IPS-NIHi11 (cell line): ENCODE measurements at regions not wholly inside any gene's neighbourhood (a gene's known extent, or its start where the extent isn't known, plus 50 kb on each side); places are given as distances from the start of the nearest gene placed in this dataset.
A peak's percentile ranks its signal among the peaks of the same experiment; 100 is the strongest.

ENCODE experiments used
- DNase-seq: peaks from one replicate; pipeline ENCODE4 v3.0.0; 2012; ENCODE audit warnings: mixed read lengths, low spot score

DNA sequence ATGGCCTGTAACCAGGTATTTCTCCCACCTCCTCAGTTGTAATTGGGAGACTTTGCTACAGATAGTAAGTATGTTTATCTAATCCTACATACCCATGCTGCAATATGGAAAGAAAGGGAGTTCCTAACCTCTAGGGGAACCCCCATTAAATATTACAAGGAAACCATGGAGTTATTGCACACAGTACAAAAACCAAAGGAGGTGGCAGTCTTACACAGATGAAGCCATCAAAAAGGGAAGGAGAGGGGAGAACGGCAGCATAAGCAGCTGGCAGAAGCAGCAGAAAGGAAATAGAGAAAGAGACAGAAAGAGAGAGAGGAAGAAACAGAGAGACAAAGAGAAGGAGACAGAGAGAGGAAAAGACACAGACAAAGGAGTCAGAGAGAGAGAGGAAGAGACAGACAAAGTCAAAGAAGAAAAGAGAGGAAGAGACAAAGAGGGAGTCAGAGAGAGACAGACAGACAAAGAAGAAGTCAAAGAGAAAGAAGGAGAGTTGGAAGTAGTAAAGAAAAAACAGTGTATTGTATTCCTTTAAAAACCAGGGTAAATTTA lies 142.9 kb downstream of the FASLG start:
- no peak for DNase-seq

DNA sequence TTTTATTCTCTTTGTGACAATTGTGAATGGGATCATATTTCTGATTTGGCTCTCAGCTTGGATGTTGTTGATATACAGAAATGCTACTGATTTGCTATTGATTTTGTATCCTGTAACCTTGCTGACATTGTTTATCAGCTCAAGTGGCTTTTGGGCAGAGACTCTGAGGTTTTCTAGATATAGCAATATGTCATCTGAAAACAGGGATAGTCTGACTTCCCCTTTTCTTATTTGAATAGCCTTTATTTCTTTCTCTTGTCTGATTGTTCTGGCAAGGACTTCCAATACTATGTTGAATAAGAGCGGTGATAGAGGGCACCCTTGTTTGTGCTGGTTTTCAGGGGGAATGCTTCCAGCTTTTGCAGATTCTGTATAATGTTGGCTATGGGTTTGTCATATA lies 150.8 kb downstream of the FASLG start:
- DNase-seq, result no peak

DNA sequence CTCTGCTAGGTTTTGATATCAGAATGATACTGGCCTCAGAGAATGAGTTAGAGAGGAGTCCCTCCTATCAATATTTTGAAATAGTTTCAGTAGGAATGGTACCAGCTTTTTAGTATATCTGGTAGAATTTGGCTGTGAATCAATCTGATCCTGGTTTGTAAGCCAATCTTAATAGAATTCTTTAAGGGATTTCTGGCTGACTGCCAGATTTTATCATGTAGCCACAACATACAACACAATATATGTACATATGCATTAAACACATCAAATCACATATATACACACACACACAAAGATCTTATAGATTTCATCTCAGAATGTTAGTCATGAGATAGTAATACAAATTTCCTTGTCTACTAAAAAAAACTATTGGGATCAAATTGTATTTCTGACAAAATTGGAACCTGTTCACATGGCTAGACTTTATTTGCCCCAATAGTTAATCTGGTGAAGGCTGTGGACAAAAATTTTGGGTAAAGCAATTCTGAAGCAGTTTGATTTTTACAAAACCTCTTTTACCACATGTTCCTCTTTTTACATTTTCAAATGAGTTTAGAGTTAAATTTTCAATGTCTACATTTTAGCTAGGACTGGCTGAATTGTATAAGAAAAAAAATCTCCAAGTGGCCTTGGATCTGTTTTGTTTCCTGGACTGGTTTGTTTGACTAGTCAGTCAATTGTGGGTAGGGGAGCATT lies 151.7 kb downstream of the FASLG start:
- no peak for DNase-seq

DNA sequence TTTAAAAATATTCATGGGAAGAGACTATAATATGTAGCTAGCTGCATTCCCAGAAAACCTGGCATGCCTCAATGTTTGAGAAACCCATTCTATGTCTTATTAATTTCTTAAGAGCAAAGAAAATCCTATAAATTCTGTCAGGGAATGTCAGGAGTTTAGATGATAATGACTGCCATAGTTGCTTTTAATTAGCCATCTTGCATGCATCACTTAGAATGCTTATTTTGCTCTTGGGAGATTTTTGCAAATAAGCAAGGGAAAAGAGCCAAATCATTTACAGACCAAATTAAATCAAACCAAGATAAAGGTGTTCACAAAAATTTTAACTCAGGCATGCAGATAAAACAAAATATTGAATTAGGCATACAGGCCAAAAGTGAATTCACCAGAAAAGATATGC lies 152.8 kb downstream of the FASLG start:
- no peak for DNase-seq

DNA sequence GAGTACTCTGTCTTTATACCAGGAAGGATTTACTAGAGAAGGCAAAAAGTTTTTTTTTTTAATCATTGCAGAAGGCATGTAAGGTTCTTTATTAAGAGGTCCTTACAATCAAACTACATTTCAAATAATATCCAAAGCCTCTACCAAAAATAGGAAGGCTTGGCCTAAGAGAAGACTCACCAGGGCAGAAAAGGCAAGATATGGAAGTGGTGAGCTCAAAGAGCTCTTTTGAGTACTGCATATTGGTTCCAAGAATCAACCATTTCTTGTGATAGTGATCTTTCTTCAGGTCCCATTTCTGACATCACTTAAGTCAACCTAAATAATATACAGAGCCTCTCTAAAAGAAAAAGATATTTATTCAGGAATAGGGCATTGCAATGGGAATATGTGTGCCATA lies 153.2 kb downstream of the FASLG start:
- no peak for DNase-seq

DNA sequence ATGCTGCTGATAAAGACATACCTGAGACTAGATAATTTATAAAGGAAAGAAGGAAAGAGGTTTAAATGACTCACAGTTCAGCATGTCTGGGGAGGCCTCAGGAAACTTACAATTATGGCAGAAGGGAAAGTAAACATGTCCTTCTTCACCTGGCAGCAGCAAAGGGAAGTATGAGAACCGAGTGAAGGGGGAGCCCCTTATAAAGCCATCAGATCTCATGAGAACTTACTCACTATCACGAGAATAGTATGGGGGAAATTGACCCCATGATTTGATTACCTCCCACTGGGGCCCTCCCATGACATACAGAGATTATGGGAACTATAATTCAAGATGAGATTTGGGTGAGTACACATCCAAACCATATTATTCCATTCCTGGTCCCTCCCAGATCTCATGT lies 154.4 kb downstream of the FASLG start:
- DNase-seq, result no peak

DNA sequence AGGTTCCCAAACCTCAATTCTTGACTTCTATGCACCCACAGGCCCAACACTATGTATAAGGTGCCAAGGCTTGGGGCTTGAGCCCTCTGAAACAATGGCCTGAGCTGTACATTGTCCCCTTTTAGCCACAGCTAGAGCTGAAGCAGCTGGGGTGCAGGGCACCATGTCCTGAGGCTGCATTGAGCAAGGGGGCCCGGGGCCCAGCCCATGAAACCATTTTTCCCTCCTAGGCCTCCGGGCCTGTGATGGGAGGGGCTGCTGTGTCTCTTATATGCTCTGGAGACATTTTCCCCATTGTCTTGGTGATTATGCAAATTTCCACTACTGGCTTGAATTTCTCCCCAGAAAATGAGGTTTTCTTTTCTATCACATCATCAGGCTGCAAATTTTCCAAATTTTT lies 155.5 kb downstream of the FASLG start:
- no peak for DNase-seq

DNA sequence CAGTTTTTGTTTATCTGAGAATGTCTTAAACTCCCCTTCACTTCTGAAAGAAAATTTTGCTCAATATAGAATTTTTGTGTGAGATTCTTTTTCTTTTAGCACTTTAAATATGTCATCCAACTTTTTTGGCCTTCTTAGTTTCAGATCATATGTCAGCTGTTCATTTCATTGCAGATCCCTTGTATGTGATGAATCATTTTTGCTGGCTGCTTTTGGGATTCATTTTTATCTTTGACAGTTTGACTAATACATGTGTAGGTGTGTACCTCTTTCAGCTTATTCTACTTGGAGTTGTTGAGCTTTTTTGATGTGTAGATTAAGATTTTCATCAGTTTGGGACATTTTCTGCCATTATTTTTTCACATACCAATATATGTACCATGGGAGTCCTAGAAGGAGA lies 156.8 kb downstream of the FASLG start:
- DNase-seq, result no peak

DNA sequence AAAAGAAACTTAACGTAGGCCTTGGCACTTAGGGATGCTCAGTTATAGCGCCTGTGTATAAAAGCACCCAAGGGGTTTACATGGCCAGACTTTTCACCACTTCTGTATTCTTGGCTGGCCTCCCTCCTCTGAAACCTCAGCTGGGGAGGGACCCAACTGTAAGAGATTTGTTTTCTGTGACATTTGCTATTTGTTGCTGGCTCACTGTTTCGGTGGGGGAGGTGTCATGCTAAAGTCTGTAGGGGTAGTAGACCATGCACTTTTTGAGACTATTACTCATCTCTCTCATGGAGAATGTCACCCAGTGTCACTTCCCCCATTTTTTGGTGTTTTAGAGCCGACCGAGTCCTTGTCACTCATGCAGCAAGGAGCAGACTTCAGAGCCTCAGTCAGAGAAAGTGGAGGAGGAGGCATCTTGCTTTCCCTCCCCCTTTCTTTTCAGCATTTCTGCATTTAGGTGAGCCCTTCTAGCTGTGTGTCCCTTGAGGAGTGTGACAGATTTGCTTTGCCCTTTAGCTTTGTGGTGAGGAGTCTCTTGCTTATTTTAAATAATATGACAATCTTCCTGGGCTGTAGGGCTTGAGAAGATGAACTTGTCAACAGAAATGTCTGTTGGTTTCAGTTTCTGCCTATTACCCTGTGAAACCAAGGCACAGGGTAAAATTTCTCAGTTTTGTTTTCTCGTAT lies 160.1 kb downstream of the FASLG start:
- no peak for DNase-seq

DNA sequence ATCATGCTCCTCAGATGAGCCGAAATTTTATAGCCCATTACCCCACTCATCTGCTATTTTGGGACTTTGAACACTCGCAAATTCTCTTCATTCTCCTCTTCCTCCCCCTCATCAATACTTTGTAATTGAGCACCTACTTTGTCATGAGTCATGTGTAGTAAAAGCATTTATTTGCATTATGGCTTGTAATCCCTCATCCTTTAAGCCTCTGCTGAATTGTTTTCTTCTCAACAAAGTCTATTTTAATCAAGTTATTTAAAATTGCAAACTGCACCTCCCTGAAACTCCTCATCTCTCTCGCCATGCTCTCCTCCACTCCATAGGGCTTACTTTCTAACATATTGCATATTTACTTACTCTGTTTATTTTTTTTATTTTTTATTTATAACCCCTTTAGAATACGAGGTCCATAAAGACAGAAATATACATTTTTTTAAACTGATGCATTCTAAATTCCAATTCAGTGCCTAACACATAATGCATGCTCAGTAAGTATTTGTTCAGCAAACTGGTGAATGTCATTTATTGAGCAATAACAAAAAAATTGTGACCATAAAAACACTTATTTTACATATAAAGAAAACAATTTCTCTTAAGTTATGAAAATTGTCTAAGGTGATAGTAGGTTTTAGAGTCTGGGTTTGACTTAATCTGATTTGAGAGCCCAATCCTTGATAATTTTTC lies 161.7 kb downstream of the FASLG start:
- DNase-seq, result no peak

DNA sequence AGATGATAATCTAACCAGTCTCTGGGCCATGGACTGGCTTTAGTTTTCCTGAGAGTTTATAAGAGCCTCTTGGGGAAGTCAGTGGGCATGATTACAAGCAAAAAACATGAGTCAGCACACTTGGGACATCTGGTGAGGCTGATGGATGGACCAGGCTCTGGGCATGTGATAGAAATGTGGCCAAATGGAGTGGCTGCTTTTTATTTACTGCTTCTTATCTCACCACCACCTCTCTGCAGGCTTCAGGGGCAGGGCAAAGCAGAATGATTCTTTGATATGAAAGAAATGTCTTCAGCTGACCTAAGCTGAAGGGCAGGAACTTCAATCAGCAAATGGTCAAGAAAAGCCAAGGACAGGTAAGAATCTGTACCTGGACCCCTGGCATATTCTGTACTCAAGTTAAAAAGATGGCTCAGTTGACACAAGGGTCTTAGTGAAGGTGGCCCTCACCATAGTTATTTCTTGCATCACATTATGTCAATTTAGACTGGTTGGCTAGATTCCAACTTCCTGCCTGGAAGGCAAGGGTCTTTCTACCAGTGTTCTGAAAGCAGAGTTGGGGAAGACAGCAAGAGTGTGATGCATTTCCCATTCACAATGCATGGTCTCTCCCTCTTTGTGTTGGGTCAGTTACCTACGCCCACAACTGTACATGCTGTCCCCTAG lies 162.8 kb downstream of the FASLG start:
- DNase-seq, result no peak

DNA sequence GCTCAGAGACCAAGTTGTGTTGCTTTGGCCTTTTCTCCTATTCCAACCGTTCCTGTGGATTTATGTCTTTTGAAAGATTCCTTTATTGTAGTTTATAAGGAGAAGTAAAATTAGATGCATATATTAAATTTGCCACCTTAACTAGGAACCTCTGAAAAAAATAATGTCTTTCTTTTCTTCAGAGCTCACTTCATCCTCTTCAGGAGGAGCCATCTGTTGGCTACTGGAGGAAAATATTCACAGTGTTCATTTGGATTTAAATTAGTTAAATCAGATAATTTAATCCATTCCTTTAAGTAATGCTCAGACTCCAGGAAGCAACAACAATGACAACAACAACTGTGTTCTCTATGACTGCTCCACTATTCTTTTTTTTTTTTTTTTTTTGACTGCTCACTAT lies 164.0 kb downstream of the FASLG start:
- no peak for DNase-seq

DNA sequence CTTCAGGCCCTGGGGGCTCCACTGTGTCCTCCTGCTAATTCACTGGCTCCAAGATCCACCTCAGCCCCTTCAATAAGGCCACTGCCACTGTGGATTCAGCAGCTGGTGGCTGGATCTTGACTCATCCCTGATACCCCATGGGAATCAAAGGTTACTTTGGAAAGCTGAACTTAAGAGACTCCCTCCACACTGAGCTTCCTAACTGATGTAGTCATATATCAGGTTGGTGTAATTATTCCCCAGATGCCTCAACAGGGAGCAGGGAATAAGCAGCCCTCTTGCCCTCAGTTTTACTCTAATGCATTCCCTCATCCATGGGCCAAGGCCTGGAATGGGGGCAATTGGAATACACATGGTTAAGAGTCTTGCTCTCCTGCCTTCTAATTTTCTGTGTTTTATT lies 164.6 kb downstream of the FASLG start:
- DNase-seq, result no peak

DNA sequence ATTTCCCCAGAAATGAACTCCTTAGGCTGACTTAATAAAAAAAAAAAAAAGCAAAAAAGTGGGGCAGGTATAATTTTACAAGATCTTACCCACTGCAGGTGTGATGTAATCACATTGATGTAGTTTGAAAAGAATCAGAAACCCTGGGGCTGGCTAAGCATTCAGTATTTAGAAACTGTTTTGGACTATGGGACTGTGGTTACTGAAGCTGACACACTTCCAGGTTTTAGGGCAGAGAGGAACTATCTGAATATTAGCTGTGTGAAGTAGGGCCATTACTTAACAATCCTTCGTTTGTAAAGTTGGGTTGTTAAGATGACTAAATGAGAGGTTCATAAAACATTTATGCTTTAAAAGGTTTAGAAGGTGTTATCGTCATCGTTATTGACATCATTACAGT lies 165.3 kb downstream of the FASLG start:
- no peak for DNase-seq

DNA sequence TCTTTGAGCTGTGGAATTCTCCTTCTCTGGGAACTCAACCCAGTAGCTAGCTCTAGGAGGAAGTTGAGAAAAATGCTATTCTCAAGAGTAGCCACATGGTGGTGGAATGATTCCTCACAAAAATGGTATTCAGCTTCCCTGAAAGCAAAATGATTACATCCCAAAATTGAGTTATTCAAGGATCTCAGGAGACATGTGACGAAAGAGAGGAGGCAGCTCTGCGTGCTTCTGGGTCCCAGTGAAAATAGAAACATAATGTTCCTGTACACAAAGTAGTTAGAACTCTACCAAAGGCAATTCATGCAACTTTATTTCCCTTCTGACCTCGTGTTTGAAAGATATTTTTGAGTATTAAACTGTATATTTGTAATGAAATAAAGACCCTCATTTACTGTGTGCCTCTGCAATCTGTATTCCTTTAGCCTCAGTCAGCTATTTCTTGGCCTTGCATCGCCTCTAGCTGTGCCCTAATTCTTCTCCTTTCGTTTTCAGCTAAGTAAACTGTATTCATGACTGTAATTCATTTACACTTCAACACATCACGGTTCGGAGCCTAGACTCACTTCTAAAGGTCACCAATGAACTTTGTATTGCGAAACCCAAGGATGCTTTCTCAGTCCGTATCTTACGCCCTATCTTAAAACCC lies 167.3 kb downstream of the FASLG start:
- DNase-seq, result peak; percentile 32

DNA sequence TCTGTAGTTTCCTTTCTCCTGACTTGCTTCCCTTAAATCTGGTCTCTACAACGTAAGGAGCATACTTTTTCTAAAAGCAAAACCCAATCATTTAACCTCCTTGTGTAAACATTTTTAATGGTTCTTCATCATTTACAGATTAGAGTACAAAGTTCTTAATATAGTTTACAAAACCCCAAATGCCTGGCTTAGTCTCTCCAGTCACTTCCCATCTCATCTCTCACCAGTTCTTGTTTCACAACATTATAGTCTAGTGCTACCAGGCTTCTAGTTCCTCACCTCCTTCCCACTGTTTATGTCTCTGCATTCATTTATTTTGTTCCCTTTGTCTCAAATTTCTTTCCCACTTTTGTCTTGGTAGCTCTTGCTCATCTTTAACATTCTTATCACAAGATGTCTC lies 168.4 kb downstream of the FASLG start:
- no peak for DNase-seq

DNA sequence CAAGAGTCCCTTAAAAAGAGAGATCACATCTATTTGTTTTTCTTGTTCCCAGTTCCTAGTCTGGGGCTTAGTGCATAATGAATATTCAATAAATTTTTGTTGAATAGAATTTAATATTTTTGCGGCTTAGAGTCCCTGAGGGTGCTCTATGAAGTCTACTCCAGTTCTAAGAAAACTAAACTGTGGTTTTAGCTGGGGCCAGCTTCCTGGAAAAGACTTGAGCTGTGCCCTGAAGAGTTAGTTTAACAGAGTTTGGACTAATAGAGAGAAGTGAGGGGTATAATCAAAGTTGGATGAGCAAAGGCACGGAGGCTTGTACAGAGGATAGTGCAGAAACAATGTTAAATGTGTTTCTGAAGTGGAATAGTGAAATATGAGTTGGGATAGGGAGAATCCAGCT lies 168.9 kb downstream of the FASLG start:
- no peak for DNase-seq

DNA sequence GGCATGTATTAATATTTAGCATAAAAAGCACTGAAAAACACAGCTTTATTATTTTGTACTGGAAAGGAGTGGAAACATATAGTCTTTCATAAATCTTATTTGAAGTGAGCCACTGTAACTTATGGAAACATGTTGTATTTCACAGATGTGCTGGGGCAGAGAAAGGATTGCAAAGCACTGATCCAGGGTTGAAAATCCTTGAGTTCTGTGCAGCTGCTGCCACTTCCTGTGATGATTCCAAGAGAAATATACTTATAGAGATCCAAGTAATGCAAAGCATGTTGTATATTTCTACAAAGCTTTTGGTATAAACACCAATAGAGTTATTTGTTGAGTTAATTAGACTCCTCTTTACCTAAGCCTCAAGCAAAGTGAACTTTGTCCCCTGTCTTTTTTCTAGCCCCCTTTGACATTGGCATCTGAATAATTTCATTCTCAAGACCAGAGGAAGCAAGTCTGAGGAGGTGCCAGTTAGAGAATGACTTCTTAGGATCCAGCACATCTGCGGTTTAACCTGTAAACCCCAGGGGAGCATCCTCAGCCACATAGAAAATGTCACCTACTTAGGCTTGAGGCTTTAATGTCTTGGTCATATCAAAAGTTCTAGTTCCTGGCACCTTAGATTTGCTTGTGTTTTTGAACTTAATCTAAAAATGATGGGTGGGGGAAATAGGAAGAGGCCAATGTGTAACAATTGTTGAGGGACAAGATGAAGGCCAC lies 173.3 kb downstream of the FASLG start:
- DNase-seq, result no peak

DNA sequence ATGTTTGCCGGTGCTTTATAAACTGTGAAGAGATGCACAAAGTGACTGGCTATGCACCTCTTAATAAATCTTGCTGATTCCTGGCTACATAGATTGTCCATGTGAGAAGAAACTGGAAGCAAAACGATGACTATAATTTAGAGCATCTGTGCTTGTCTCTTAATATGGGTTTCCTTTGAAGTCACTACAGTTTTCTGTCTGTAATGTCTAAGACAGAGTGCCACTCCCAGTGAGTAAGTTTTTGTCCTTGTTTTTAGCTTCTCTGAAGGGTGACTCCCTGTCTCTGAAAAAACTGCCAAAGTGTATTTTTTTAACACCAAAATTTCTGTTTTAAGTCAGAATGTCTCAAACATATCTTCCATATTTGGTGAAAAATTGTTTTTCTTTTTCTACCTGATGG lies 175.1 kb downstream of the FASLG start:
- no peak for DNase-seq

DNA sequence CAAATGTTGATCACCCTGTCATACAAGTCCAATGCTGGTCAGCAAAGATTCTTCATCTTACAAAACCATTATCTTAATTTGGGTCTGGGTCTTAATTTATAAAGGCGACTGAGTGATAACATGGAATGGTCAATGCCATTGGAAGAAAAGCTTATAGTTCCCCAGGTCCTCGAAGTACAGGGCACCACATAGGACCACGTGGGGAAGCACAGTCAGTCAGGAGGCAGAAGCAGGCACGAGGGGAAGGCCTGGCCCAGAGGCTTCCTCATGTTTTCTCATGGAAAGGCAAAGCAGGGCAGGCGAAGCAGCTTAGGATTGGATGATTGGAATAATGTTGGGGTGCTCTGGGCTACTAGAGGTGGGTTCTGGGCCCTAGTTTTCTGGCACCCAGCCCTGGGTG lies 175.7 kb downstream of the FASLG start:
- DNase-seq, result no peak

DNA sequence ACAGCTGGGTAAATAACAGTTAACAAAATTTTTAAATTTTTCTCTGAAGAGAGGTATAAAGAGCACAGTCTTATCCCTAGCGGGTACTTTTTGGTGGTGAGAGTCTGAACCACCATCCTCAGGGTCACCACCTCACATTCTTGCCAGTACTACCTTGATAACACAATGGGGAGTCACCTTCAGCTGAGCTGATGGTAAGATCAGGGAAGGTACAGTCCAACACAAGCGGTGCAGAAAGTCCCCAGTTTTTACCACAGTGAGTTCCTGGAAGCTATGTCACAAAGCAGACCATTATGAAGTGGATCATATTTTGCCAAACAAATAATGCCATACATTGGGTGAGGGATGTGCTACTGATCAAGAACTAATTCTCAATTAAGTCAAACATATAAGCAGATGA lies 176.9 kb downstream of the FASLG start:
- no peak for DNase-seq
